ENCODE measurements at regions not wholly inside any gene's neighbourhood (a gene's known extent, or its start where the extent isn't known, plus 50 kb on each side); places are given as distances from the start of the nearest gene placed in this dataset.

DNA sequence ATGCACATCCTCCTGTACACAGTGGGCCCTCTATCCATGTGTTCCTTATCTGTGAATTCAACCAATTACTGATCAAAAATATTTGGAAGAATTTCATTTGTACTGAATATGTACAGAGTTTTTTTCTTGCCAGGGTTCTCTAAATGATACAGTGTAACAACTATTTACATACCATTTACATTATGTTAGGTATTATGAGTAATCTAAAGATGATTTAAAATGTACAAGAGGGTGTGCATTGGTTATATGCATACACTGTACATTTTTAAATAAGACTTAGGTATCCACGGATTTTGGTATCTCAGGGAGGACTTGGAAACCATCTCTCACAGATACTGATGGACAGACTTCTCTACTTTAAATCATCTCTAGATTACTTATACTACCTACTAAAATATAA lies 1333.9 kb downstream of the PCDH18 start:
- ATAC-seq, result no peak
- ChIA-PET RAD21 (ENCODE audit: low non-redundant PET in 1 of 2, low total read pairs in 2 of 2, uncharacterized antibody in 2 of 2, unreplicated experiment in 2 of 2) (no interaction called here), CTCF (no interaction called here), POLR2A (no interaction called here)
- no peak overlapping the region for H3K4me2 ChIP-seq (ENCODE audit: low read length)
- no peaks in the 10 kb centered on the region for H3K79me2 ChIP-seq (ENCODE audit: insufficient read depth, low read length)
- no peaks in the 10 kb centered on the region for H3K9me3 ChIP-seq (ENCODE audit: control insufficient read depth in 1 of 2, insufficient read depth in 1 of 2, low read depth in 1 of 2, low read length in 2 of 2)
- H3K9ac ChIP-seq (ENCODE audit: low read length), result no peak overlapping the region
- H3K9me2 ChIP-seq (ENCODE audit: insufficient read depth), result no peaks in the 10 kb centered on the region
- no TSS peak for BruUV-seq (replicated peaks)
- no peaks in the 10 kb centered on the region for H3K36me3 ChIP-seq (ENCODE audit: control insufficient read depth in 1 of 2, insufficient read depth in 2 of 2, low read length in 2 of 2)
- H3K4me1 ChIP-seq (ENCODE audit: control insufficient read depth in 1 of 2, insufficient read depth in 2 of 2, low read length in 2 of 2), result no peaks in the 10 kb centered on the region
- no peaks in the 10 kb centered on the region for H4K20me1 ChIP-seq (ENCODE audit: insufficient read depth)
- no peak for TF ChIP-seq EGR1 (IDR thresholded peaks at IDR 0.05; ENCODE audit: low read depth)
- no peak for TF ChIP-seq JUND (IDR thresholded peaks at IDR 0.05)
- no peak for TF ChIP-seq SIN3A (IDR thresholded peaks at IDR 0.05; ENCODE audit: low read depth)
- no peak for TF ChIP-seq SP1 (IDR thresholded peaks at IDR 0.05; ENCODE audit: low read depth)
- no peak for TF ChIP-seq EZH2phosphoT487 (IDR thresholded peaks at IDR 0.05; ENCODE audit: borderline replicate concordance)
- no peak for TF ChIP-seq ZNF274 (IDR thresholded peaks at IDR 0.05; ENCODE audit: low read depth, low read length)
- TF ChIP-seq CBX3 (IDR thresholded peaks at IDR 0.05; ENCODE audit: low read depth), result no peak
- no peak for TF ChIP-seq FOSL1 (IDR thresholded peaks at IDR 0.05; ENCODE audit: low read depth)
- TF ChIP-seq EZH2 (IDR thresholded peaks at IDR 0.05), result no peak
- TF ChIP-seq, protein P1, sequence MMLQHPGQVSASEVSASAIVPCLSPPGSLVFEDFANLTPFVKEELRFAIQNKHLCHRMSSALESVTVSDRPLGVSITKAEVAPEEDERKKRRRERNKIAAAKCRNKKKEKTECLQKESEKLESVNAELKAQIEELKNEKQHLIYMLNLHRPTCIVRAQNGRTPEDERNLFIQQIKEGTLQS (IDR thresholded peaks at IDR 0.05), result no peak
- TF ChIP-seq, protein P2, sequence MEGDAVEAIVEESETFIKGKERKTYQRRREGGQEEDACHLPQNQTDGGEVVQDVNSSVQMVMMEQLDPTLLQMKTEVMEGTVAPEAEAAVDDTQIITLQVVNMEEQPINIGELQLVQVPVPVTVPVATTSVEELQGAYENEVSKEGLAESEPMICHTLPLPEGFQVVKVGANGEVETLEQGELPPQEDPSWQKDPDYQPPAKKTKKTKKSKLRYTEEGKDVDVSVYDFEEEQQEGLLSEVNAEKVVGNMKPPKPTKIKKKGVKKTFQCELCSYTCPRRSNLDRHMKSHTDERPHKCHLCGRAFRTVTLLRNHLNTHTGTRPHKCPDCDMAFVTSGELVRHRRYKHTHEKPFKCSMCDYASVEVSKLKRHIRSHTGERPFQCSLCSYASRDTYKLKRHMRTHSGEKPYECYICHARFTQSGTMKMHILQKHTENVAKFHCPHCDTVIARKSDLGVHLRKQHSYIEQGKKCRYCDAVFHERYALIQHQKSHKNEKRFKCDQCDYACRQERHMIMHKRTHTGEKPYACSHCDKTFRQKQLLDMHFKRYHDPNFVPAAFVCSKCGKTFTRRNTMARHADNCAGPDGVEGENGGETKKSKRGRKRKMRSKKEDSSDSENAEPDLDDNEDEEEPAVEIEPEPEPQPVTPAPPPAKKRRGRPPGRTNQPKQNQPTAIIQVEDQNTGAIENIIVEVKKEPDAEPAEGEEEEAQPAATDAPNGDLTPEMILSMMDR (IDR thresholded peaks at IDR 0.05 in 2 of 3, conservative IDR thresholded peaks at IDR 0.05 in 1 of 3; ENCODE audit: borderline replicate concordance in 1 of 3, insufficient read depth in 1 of 3, low read depth in 2 of 3, low read length in 2 of 3), result no peak
- DNase-seq (ENCODE audit: low read depth, low spot score), result no peak
- intact Hi-C loops (cut with micrococcal nuclease), result no loop called here
- H3K27ac ChIP-seq (ENCODE audit: low read depth, low read length), result no peak overlapping the region
- no peaks in the 10 kb centered on the region for H3K27me3 ChIP-seq (ENCODE audit: insufficient read depth, low read length)
- H2AFZ ChIP-seq (ENCODE audit: low read depth, low read length, poor library complexity, severe bottlenecking), result no peak overlapping the region
- no peak overlapping the region for H3K4me3 ChIP-seq (replicated peaks in 1 of 2; ENCODE audit: low read depth in 1 of 2, low read length in 2 of 2)

Measured in HCT116 (cell line).